Endothelial cell of umbilical vein (primary cell): ENCODE measurements at regions not wholly inside any gene's neighbourhood (a gene's known extent, or its start where the extent isn't known, plus 50 kb on each side); places are given as distances from the start of the nearest gene placed in this dataset.

Experiments used
- BruUV-seq: library from RNA; stranded (reverse); fragments of 400-500 nt; replicated peaks from 2 replicates; lab custom pipeline; 2021; lab: Mats Ljungman, UMichigan
- CTCF ChIA-PET: fragments of 300-600, 350-600 bp; sonication (Branson Sonifier 250); formaldehyde crosslinking; loops from one replicate; lab custom pipeline; 2021; ENCODE audit warnings: antibody characterized with exemption, inconsistent platforms; lab: Charles Lee
- POLR2A ChIA-PET: fragments of 300-600, 350-600 bp; sonication (Branson Sonifier 250); formaldehyde crosslinking; loops from one replicate; lab custom pipeline; 2021; ENCODE audit warnings: antibody characterized with exemption, inconsistent platforms; lab: Charles Lee
- DNase-seq: peaks from one replicate; pipeline ENCODE4 v3.0.0-alpha.2; 2011; ENCODE audit warnings: low read depth, low spot score
- FAIRE-seq: peaks from 2 replicates; lab custom pipeline; 2011; peaks lifted over from hg19 to GRCh38; lab: Jason Lieb, UNC
- H2AFZ ChIP-seq: 2 replicates; pipeline ENCODE4 v1.6.0; 2012; ENCODE audit warnings: low read depth, low read length, control low read depth, inconsistent platforms
- H3K27ac ChIP-seq: 2 replicates; pipeline ENCODE4 v1.5.1; 2011; ENCODE audit warnings: low read depth, mild to moderate bottlenecking, control low read depth, low read length, moderate library complexity; ENCODE audit not compliant: insufficient read depth
- H3K27me3 ChIP-seq, 2 experiments: 2 replicates each; pipeline versions ENCODE4 v1.6.0 to v1.6.1; 2011; ENCODE audit warnings: low read length in 2 of 2, mixed read lengths in 1 of 2; ENCODE audit not compliant: control insufficient read depth in 2 of 2, insufficient read depth in 2 of 2
- H3K36me3 ChIP-seq, 2 experiments: 2 replicates in 1 of 2; 3 replicates in 1 of 2; pipeline ENCODE4 v1.5.1; 2011; ENCODE audit warnings: low read length in 2 of 2, mild to moderate bottlenecking in 1 of 2, moderate library complexity in 1 of 2; ENCODE audit not compliant: control insufficient read depth in 2 of 2, insufficient read depth in 2 of 2; ENCODE audit errors: extremely low read depth in 1 of 2
- H3K4me1 ChIP-seq: 3 replicates; pipeline ENCODE4 v1.5.1; 2011; ENCODE audit warnings: mild to moderate bottlenecking, low read length; ENCODE audit not compliant: control insufficient read depth, insufficient read depth; ENCODE audit errors: extremely low read depth
- H3K4me2 ChIP-seq: 2 replicates; pipeline ENCODE4 v1.6.1; 2011; ENCODE audit warnings: low read length, control low read depth, mixed read lengths; ENCODE audit not compliant: insufficient read depth
- H3K4me3 ChIP-seq, 3 experiments: fragments of 200-600 bp in 1 of 3; sonication (generic), shearing (Covaris generic) in 1 of 3; replicated peaks in 1 of 3; 2 replicates each; pipeline ENCODE4 v1.5.1; 2011 to 2016; ENCODE audit warnings: control low read depth in 3 of 3, low read length in 3 of 3, mild to moderate bottlenecking in 2 of 3, inconsistent platforms in 1 of 3, low read depth in 1 of 3, moderate library complexity in 1 of 3; ENCODE audit not compliant: insufficient read depth in 1 of 3
- H3K79me2 ChIP-seq: 2 replicates; pipeline ENCODE4 v1.6.0; 2012; ENCODE audit warnings: low read length, inconsistent platforms; ENCODE audit not compliant: control insufficient read depth, insufficient read depth
- H3K9ac ChIP-seq: replicated peaks from 2 replicates; pipeline ENCODE3; 2011; ENCODE audit warnings: low read length, control low read depth; ENCODE audit not compliant: insufficient read depth; ENCODE audit errors: extremely low read depth
- H3K9me1 ChIP-seq: replicated peaks from 3 replicates; pipeline ENCODE4 v1.6.0; 2011; ENCODE audit warnings: mild to moderate bottlenecking, low read length; ENCODE audit not compliant: control insufficient read depth, insufficient read depth; ENCODE audit errors: extremely low read depth
- H3K9me3 ChIP-seq: replicated peaks from 2 replicates; pipeline ENCODE4 v1.5.1; 2012; ENCODE audit warnings: low read length, inconsistent platforms; ENCODE audit not compliant: control insufficient read depth, insufficient read depth
- H4K20me1 ChIP-seq: replicated peaks from 2 replicates; pipeline ENCODE3; 2011; ENCODE audit warnings: mild to moderate bottlenecking, low read length; ENCODE audit not compliant: control insufficient read depth, insufficient read depth; ENCODE audit errors: extremely low read depth
- EZH2 ChIP-seq: IDR thresholded peaks from 2 replicates; pipeline ENCODE4 v1.6.1; 2012; ENCODE audit warnings: borderline replicate concordance, low read depth, mild to moderate bottlenecking, moderate library complexity, low read length, inconsistent platforms; ENCODE audit not compliant: severe bottlenecking
- FOS ChIP-seq: IDR thresholded peaks from 2 replicates; pipeline ENCODE4 v1.6.1; 2011; ENCODE audit warnings: mild to moderate bottlenecking, low read length, moderate library complexity, borderline replicate concordance; ENCODE audit not compliant: insufficient read depth
- GATA2 ChIP-seq: IDR thresholded peaks from 2 replicates; pipeline ENCODE4 v1.7.0; 2011; ENCODE audit warnings: low read depth, mild to moderate bottlenecking, moderate library complexity, mixed read lengths, low read length; ENCODE audit not compliant: insufficient read length, insufficient read depth
- JUN ChIP-seq: IDR thresholded peaks from 2 replicates; pipeline ENCODE4 v1.6.1; 2011; ENCODE audit warnings: borderline replicate concordance, low read depth; ENCODE audit not compliant: insufficient read length, insufficient read depth
- MYC ChIP-seq: IDR thresholded peaks from one replicate; pipeline ENCODE4 v1.6.1; 2011; ENCODE audit warnings: mild to moderate bottlenecking, low read depth, low read length
- POLR2A ChIP-seq: IDR thresholded peaks from 2 replicates; pipeline ENCODE4 v1.6.1; 2012; ENCODE audit warnings: low read depth, mild to moderate bottlenecking, control low read depth, low read length
- POLR2AphosphoS5 ChIP-seq: IDR thresholded peaks from 2 replicates; pipeline ENCODE4 v1.6.1; 2012; ENCODE audit warnings: low read depth, mild to moderate bottlenecking, control low read depth, low read length, moderate library complexity; ENCODE audit not compliant: insufficient read depth
- dilution Hi-C: fragments of 300-500 bp; cut with MboI; formaldehyde crosslinking; loops from one replicate; pipeline ENCODE4 v1.15.0; 2019; ENCODE audit warnings: low sequenced_read_pairs; ENCODE audit not compliant: extremely low pct_ligation_motif_present
- intact Hi-C: fragments of 100-400 bp; cut with micrococcal nuclease; formaldehyde crosslinking; loops from one replicate; pipeline ENCODE4 v1.10.0; 2022
- TF ChIP-seq, protein P1 (sequence below), 2 donors: IDR thresholded peaks; 1 replicate in 1 of 2; 2 replicates in 1 of 2; pipeline ENCODE4 v1.5.1; 2011; ENCODE audit warnings: low read length in 2 of 2, mild to moderate bottlenecking in 2 of 2, moderate library complexity in 2 of 2, control low read depth in 1 of 2, inconsistent platforms in 1 of 2, low read depth in 1 of 2; ENCODE audit not compliant: insufficient read depth in 1 of 2; ENCODE audit errors: extremely low read depth in 1 of 2
- TF ChIP-seq, protein P2 (sequence below): IDR thresholded peaks from 2 replicates; pipeline ENCODE4 v1.6.1; 2011; ENCODE audit not compliant: insufficient read depth, insufficient read length

DNA sequence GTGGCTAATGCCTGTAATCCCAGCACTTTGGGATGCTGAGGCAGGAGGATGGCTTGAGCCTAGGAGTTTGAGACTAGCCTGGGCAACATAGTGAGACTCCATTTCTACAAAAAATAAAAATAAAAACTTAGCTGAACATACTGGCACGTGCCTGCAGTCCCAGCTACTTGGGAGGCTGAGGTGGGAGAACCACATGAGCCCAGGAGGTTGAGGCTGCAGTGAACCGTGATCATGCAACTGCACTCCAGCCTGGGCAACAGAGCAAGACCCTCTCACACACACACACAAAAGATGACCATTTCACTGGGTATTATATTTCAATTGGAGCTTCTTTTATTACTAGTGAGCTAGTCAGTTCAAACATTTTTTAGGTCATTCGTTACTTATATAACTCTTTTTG, 116.9 kb upstream of the SLC35F3 start:
- ChIA-PET CTCF (no interaction called here), POLR2A (no interaction called here)
- no peak overlapping the region for H3K4me2 ChIP-seq
- no peaks in the 10 kb centered on the region for H4K20me1 ChIP-seq
- no peaks in the 10 kb centered on the region for H3K9me1 ChIP-seq
- H3K4me3 ChIP-seq: no peak overlapping the region
- dilution Hi-C loops (no loop called here), intact Hi-C loops (no loop called here)
- BruUV-seq: no TSS peak
- H3K36me3 ChIP-seq: no peaks in the 10 kb centered on the region
- no peak overlapping the region for H2AFZ ChIP-seq
- no peak for TF ChIP-seq POLR2AphosphoS5
- TF ChIP-seq, protein P1, sequence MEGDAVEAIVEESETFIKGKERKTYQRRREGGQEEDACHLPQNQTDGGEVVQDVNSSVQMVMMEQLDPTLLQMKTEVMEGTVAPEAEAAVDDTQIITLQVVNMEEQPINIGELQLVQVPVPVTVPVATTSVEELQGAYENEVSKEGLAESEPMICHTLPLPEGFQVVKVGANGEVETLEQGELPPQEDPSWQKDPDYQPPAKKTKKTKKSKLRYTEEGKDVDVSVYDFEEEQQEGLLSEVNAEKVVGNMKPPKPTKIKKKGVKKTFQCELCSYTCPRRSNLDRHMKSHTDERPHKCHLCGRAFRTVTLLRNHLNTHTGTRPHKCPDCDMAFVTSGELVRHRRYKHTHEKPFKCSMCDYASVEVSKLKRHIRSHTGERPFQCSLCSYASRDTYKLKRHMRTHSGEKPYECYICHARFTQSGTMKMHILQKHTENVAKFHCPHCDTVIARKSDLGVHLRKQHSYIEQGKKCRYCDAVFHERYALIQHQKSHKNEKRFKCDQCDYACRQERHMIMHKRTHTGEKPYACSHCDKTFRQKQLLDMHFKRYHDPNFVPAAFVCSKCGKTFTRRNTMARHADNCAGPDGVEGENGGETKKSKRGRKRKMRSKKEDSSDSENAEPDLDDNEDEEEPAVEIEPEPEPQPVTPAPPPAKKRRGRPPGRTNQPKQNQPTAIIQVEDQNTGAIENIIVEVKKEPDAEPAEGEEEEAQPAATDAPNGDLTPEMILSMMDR (IDR thresholded peaks at IDR 0.05; ENCODE audit: extremely low read depth in 1 of 2, insufficient read depth in 1 of 2, low read depth in 1 of 2, low read length in 2 of 2): no peak
- no peak for TF ChIP-seq FOS
- TF ChIP-seq JUN: no peak
- TF ChIP-seq POLR2A: no peak
- TF ChIP-seq, protein P2, sequence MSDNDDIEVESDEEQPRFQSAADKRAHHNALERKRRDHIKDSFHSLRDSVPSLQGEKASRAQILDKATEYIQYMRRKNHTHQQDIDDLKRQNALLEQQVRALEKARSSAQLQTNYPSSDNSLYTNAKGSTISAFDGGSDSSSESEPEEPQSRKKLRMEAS: no peak
- no peak for TF ChIP-seq GATA2
- TF ChIP-seq EZH2: no peak
- TF ChIP-seq MYC: no peak
- H3K79me2 ChIP-seq: no peaks in the 10 kb centered on the region
- no peak overlapping the region for H3K27ac ChIP-seq
- H3K9me3 ChIP-seq: no peaks in the 10 kb centered on the region
- DNase-seq (no peak), FAIRE-seq (no peak)
- no peaks in the 10 kb centered on the region for H3K27me3 ChIP-seq
- H3K4me1 ChIP-seq: no peaks in the 10 kb centered on the region
- H3K9ac ChIP-seq: no peak overlapping the region
